ENCODE measurements at regions not wholly inside any gene's neighbourhood (a gene's known extent, or its start where the extent isn't known, plus 50 kb on each side); places are given as distances from the start of the nearest gene placed in this dataset.
"Not testable (repeated sequence)": the region's sequence is repeated elsewhere in the genome, so short reads cannot be mapped to it uniquely, and the experiment has no call there.

GRCh38 chr2:150212722-150213171 is 274.7 kb downstream of the RND3 start:
- DNase-seq: peak; percentile 30 to 66 (median 54)

DNA sequence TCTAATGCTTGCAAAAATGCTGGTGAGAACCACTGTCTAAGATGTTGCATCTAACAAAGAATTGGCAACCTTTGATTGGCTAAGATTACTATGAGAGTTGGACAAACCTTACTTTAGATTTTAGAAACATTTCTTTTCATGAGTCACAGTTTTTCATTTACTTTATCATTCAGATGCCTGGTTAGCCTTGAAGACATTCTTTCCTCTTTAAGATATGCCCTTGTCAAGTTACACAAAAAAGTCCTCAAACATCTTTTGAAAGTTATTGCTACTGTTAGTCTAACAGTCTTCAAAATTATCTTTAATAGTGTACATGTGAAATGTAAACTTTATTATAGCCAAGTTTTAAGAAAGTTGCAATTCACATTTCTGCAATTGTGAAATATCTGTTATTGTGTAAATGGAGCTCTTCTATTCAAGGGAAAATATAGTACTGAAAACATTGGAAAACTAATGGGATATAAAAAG is 276.3 kb downstream of the RND3 start:
- peak in 1 of 3 donors; percentile 39 for DNase-seq

- DNase-seq: no peak
These were observed 277.7 kb downstream of the RND3 start for GRCh38 chr2:150209746-150210145.

- no peak for DNase-seq
These were observed 278.8 kb downstream of the RND3 start for GRCh38 chr2:150208689-150209088.

DNA sequence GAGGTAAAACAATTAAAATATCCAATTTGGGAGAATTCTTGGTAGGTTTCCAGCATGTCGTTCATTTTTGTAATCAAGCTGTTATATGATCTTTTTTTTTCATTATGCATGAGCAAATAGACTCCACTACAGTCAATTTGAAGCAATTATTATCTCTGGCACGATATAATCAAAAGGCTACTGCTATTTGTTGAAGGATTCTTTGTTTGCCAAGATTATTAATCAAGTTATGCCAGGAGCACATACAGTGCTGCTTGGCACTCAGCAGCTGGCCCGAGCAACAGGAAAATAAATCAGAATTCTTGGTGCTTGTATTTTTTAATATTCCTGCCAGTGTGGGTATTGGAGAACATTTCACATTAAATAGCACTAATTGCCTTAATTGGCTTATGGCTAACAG is 279.5 kb downstream of the RND3 start:
- DNase-seq: no peak

- DNase-seq: peak in 1 of 3 donors; percentile 29
These were observed 283.0 kb downstream of the RND3 start for GRCh38 chr2:150204451-150204850.

GRCh38 chr2:150194816-150195215 is 292.7 kb downstream of the RND3 start:
- DNase-seq: not testable (repeated sequence)

DNA sequence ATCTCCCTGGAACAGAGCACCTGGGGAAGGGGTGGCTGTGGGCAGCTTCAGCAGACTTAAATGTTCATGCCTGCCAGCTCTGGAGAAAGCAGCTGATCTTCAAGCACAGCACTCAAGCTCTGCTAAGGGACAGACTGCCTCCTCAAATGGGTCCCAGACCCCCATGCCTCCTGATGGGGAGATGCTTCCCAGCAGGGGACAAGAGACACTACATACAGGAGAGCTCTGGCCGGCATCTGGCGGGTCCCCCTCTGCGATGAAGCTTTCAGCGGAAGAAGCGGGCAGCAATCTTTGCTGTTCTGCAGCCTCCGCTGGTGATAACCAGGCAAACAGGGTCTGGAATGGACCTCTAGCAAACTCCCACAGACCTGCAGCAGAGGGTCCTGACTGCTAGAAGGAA is 294.8 kb downstream of the RND3 start:
- no peak for DNase-seq

- no peak for DNase-seq
These were observed 296.1 kb downstream of the RND3 start for GRCh38 chr2:150191349-150191748.

- no peak for DNase-seq
These were observed 296.9 kb downstream of the RND3 start for GRCh38 chr2:150190546-150190945.

GRCh38 chr2:150188800-150189199 is 298.7 kb downstream of the RND3 start:
- no peak for DNase-seq

DNA sequence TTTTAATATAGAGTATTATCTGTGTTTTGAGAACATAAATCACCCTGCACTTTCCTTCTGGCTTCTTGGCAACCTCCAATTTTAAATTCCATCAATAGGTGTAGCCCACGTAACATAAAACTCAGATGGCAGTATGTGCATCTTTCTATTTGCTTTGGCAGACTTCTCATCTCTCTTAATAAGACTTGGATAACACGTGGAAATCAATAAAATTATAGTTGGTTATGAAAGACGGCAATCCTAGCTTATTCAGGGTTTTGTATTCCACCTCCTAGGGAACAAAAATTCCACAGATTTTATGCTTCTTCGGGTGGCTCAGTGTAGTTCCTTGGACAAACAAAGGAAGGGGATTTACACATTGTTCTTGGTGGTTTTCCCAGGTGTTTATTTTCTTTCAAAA is 299.3 kb downstream of the RND3 start:
- peak in 1 of 3 donors; percentile 47 for DNase-seq

DNA sequence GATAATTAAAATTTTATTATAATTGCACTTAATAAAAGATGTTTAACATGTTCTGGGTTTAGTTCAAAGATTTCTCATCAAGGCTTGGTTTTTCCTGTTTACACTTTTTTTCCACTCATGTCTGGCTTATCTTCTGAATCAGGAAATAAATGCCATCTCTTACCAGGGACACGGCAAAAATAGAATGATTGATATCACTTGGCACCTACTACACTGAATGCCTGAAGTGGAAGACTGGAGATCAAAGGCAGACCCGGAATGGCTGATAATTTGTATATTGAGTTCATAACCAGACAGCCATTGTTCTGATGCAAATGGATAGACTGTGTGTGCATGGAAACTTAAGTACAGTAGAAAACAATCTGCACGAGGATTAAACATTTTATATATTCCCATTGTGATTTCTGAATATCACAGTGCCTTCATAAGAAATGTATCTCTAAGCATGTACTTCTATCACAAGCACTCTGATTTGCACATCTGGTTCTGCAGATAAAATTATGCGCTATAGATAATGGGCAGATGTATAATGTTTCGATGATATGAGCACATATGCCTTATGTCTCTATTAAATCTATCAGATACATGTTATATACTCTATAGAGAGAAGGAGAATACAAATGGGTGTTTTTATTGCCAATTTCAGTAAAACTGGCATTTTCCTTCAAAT is 304.8 kb downstream of the RND3 start:
- DNase-seq: no peak

- no peak for DNase-seq
These were observed 308.9 kb downstream of the RND3 start for GRCh38 chr2:150178591-150178990.

GRCh38 chr2:150174971-150175421 is 312.5 kb downstream of the RND3 start:
- peak in 1 of 3 donors; percentile 69 for DNase-seq

GRCh38 chr2:150174056-150174805 is 313.2 kb downstream of the RND3 start:
- DNase-seq: peak in 1 of 3 donors; percentile 52

DNA sequence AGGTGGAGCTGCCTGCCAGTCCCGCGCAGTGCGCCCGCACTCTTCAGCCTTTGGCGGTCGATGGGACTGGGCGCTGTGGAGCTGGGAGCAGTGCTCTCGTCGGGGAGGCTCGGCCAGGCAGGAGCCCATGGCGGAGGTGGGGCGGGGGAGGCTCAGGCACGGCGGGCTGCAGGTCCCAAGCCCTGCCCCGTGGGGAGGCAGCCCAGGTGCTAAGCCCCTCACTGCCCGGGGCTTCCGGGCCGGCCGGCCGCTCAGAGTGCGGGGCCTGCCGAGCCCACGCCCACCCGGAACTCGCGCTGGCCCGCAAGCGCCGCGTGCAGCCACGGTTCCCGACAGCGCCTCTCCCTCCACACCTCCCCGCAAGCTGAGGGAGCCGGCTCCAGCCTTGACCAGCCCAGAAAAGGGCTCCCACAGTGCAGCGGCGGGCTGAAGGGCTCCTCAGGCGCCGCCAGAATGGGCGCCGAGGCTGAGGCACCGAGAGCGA is 316.4 kb downstream of the RND3 start:
- no peak for DNase-seq

- DNase-seq: no peak
These were observed 318.2 kb downstream of the RND3 start for GRCh38 chr2:150169237-150169629.

- DNase-seq: no peak
These were observed 318.8 kb downstream of the RND3 start for GRCh38 chr2:150168595-150169236.

- no peak for DNase-seq
These were observed 319.8 kb downstream of the RND3 start for GRCh38 chr2:150167711-150168110.

DNA sequence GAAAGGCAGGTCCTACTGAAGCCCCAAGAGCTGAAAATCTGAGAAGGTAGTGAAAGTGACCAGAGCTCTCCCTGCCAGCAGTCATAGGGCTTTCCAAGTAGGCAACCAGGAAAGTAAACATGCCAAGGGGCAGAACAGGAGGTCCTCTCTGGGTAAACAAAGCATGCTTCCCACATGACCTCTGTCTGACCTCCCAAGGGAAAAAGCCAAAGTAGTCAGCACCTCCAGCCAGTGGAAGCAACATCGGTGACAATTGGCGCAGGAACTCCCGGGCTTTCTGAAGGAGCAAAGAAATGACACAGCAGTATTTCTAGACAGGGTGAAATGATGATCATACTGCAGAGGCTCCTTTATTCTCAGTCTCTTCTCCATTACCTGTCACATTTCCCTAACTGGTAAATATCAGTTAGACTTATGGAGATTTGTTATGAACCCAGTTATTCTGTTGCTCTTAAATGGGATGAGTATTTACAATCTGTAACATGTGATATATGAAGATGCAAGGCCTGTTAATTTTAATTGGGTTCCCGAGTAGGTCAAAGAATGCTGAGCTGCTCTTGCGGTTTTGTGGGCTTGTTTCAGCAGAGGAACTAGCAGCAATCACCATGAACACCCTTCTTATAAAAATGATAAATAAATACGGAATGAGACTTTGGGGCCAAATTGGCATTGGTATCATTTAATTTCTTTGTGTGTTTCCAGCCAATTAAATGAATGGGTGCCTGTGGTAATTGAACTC is 321.0 kb downstream of the RND3 start:
- no peak for DNase-seq

- no peak for DNase-seq
These were observed 321.5 kb downstream of the RND3 start for GRCh38 chr2:150165988-150166312.
